ENCODE measurements at regions not wholly inside any gene's neighbourhood (a gene's known extent, or its start where the extent isn't known, plus 50 kb on each side); places are given as distances from the start of the nearest gene placed in this dataset.

- no peak for TF ChIP-seq CTCF (IDR thresholded peaks at IDR 0.05; ENCODE audit: borderline replicate concordance, insufficient read depth, low read depth, low read length)
- no peak overlapping the region for H3K4me3 ChIP-seq (ENCODE audit: low read depth, low read length)
These were observed 272.1 kb downstream of the BRD1 start for GRCh38 chr22:49555526-49555925.

GRCh38 chr22:49554741-49555140 is 272.9 kb downstream of the BRD1 start:
- no peak for TF ChIP-seq CTCF (IDR thresholded peaks at IDR 0.05; ENCODE audit: borderline replicate concordance, insufficient read depth, low read depth, low read length)
- H3K4me3 ChIP-seq (ENCODE audit: low read depth, low read length): no peak overlapping the region

- TF ChIP-seq CTCF (IDR thresholded peaks at IDR 0.05; ENCODE audit: borderline replicate concordance, insufficient read depth, low read depth, low read length): no peak
These were observed 273.4 kb downstream of the BRD1 start for GRCh38 chr22:49554296-49554625.

GRCh38 chr22:49553518-49554295 is 274.0 kb downstream of the BRD1 start:
- no peak for TF ChIP-seq CTCF (IDR thresholded peaks at IDR 0.05; ENCODE audit: borderline replicate concordance, insufficient read depth, low read depth, low read length)
- H3K4me3 ChIP-seq (ENCODE audit: low read depth, low read length): no peak overlapping the region

More at GRCh38 chr22:49554296-49554625, 273.4 kb downstream of the BRD1 start:
- no peak overlapping the region for H3K4me3 ChIP-seq (ENCODE audit: low read depth, low read length)

- H3K4me3 ChIP-seq (ENCODE audit: low read depth, low read length): no peak overlapping the region
- TF ChIP-seq CTCF (IDR thresholded peaks at IDR 0.05; ENCODE audit: borderline replicate concordance, insufficient read depth, low read depth, low read length): no peak
These were observed 274.6 kb downstream of the BRD1 start for GRCh38 chr22:49553076-49553475.

- no peak overlapping the region for H3K4me3 ChIP-seq (ENCODE audit: low read depth, low read length)
- TF ChIP-seq CTCF (IDR thresholded peaks at IDR 0.05; ENCODE audit: borderline replicate concordance, insufficient read depth, low read depth, low read length): no peak
These were observed 275.6 kb downstream of the BRD1 start for GRCh38 chr22:49551897-49552614.

- H3K4me3 ChIP-seq (ENCODE audit: low read depth, low read length): no peak overlapping the region
- no peak for TF ChIP-seq CTCF (IDR thresholded peaks at IDR 0.05; ENCODE audit: borderline replicate concordance, insufficient read depth, low read depth, low read length)
These were observed 276.2 kb downstream of the BRD1 start for GRCh38 chr22:49551446-49551845.
